ENCODE measurements at regions not wholly inside any gene's neighbourhood (a gene's known extent, or its start where the extent isn't known, plus 50 kb on each side); places are given as distances from the start of the nearest gene placed in this dataset.

DNA sequence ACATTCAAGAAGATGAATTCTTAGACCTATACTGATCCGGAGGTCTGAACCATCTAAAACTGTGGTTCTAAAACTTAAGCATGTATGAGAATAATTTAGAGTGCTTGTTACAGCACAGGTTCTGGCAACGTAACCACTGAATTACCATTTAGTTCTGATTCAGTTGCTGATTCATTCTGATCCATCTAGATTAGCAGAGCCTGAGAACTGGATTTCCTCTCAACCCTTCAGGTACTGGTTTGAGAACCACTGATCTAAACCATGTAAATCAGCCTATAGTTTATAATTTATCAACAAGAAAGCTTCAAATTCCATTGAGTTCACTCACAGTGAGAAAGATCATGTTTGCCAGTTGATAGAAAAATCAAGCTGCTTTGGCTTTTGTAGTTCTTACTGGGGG lies 1001.1 kb upstream of the EPHA6 start:
- TF ChIP-seq, protein P1, sequence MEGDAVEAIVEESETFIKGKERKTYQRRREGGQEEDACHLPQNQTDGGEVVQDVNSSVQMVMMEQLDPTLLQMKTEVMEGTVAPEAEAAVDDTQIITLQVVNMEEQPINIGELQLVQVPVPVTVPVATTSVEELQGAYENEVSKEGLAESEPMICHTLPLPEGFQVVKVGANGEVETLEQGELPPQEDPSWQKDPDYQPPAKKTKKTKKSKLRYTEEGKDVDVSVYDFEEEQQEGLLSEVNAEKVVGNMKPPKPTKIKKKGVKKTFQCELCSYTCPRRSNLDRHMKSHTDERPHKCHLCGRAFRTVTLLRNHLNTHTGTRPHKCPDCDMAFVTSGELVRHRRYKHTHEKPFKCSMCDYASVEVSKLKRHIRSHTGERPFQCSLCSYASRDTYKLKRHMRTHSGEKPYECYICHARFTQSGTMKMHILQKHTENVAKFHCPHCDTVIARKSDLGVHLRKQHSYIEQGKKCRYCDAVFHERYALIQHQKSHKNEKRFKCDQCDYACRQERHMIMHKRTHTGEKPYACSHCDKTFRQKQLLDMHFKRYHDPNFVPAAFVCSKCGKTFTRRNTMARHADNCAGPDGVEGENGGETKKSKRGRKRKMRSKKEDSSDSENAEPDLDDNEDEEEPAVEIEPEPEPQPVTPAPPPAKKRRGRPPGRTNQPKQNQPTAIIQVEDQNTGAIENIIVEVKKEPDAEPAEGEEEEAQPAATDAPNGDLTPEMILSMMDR (IDR thresholded peaks at IDR 0.05) = no peak
- TF ChIP-seq EZH2 (IDR thresholded peaks at IDR 0.05) = no peak

Data from neural progenitor cell (in vitro differentiated cells).